H9 (cell line): ENCODE measurements at regions not wholly inside any gene's neighbourhood (a gene's known extent, or its start where the extent isn't known, plus 50 kb on each side); places are given as distances from the start of the nearest gene placed in this dataset.

Experiments
- DNase-seq: peaks from one replicate; pipeline ENCODE4 v3.0.0-alpha.2; 2017
- H2AFZ ChIP-seq: one replicate; pipeline ENCODE4 v1.6.1; 2013; ENCODE audit warnings: mild to moderate bottlenecking, low read length, control low read depth, moderate library complexity
- H2AK5ac ChIP-seq: 2 replicates; pipeline ENCODE4 v1.6.1; 2013; ENCODE audit warnings: low read length, control low read depth, mixed read lengths; ENCODE audit not compliant: insufficient read length
- H2BK120ac ChIP-seq: one replicate; pipeline ENCODE4 v1.6.1; 2013; ENCODE audit warnings: low read depth, mild to moderate bottlenecking, low read length, control low read depth, inconsistent platforms; ENCODE audit not compliant: poor library complexity, severe bottlenecking
- H2BK12ac ChIP-seq: 2 replicates; pipeline ENCODE4 v1.6.1; 2013; ENCODE audit warnings: low read length, control low read depth, mixed read lengths, low read depth; ENCODE audit not compliant: insufficient read length
- H2BK15ac ChIP-seq: 2 replicates; pipeline ENCODE4 v1.6.1; 2013; ENCODE audit warnings: low read depth, low read length, control low read depth
- H2BK20ac ChIP-seq: one replicate; pipeline ENCODE4 v1.6.1; 2013; ENCODE audit warnings: low read depth, mild to moderate bottlenecking, low read length, control low read depth, inconsistent platforms; ENCODE audit not compliant: poor library complexity, severe bottlenecking
- H2BK5ac ChIP-seq: 2 replicates; pipeline ENCODE4 v1.6.1; 2013; ENCODE audit warnings: low read length, control low read depth, mixed read lengths; ENCODE audit not compliant: insufficient read length
- H3K14ac ChIP-seq: 2 replicates; pipeline ENCODE4 v1.6.1; 2013; ENCODE audit warnings: low read length, control low read depth; ENCODE audit not compliant: insufficient read depth
- H3K18ac ChIP-seq: 2 replicates; pipeline ENCODE4 v1.6.1; 2013; ENCODE audit warnings: low read depth, mild to moderate bottlenecking, mixed read lengths, low read length, control low read depth; ENCODE audit not compliant: insufficient read length
- H3K23ac ChIP-seq: 2 replicates; pipeline ENCODE4 v1.6.1; 2013; ENCODE audit warnings: low read length, control low read depth, mixed read lengths, low read depth; ENCODE audit not compliant: insufficient read length
- H3K23me2 ChIP-seq: 2 replicates; pipeline ENCODE4 v1.6.1; 2013; ENCODE audit warnings: low read depth, mild to moderate bottlenecking, mixed read lengths, low read length, control low read depth; ENCODE audit not compliant: insufficient read length, poor library complexity, severe bottlenecking
- H3K27ac ChIP-seq: 2 replicates; pipeline ENCODE4 v1.5.1; 2013; ENCODE audit warnings: low read length, control low read depth, mixed read lengths, low read depth; ENCODE audit not compliant: insufficient read length
- H3K27me3 ChIP-seq: 2 replicates; pipeline ENCODE4 v1.6.1; 2013; ENCODE audit warnings: low read length, control low read depth, inconsistent platforms; ENCODE audit not compliant: insufficient read depth
- H3K4ac ChIP-seq: 2 replicates; pipeline ENCODE4 v1.6.1; 2013; ENCODE audit warnings: low read depth, mild to moderate bottlenecking, control low read depth, inconsistent platforms, low read length, moderate library complexity
- H3K4me1 ChIP-seq: 2 replicates; pipeline ENCODE4 v1.6.1; 2013; ENCODE audit warnings: low read length, control low read depth, inconsistent platforms; ENCODE audit not compliant: insufficient read depth
- H3K4me2 ChIP-seq: 2 replicates; pipeline ENCODE4 v1.6.1; 2013; ENCODE audit warnings: low read length, control low read depth, mixed read lengths; ENCODE audit not compliant: insufficient read length, insufficient read depth
- H3K56ac ChIP-seq: 2 replicates; pipeline ENCODE4 v1.6.1; 2013; ENCODE audit warnings: low read depth, mild to moderate bottlenecking, mixed read lengths, low read length, control low read depth; ENCODE audit not compliant: insufficient read length
- H3K79me1 ChIP-seq: 2 replicates; pipeline ENCODE4 v1.6.1; 2013; ENCODE audit warnings: low read depth, mild to moderate bottlenecking, moderate library complexity, low read length, control low read depth, inconsistent platforms; ENCODE audit not compliant: insufficient read depth, poor library complexity, severe bottlenecking
- H3K79me2 ChIP-seq: 2 replicates; pipeline ENCODE4 v1.6.1; 2013; ENCODE audit warnings: low read length, control low read depth, inconsistent platforms; ENCODE audit not compliant: insufficient read depth
- H3K9ac ChIP-seq: 2 replicates; pipeline ENCODE4 v1.6.1; 2013; ENCODE audit warnings: low read length, control low read depth, mixed read lengths; ENCODE audit not compliant: insufficient read length; ENCODE audit errors: extremely low read depth
- H3K9me3 ChIP-seq: one replicate; pipeline ENCODE4 v1.6.1; 2013; ENCODE audit warnings: low read depth, low read length, inconsistent platforms; ENCODE audit not compliant: control insufficient read depth
- H3T11ph ChIP-seq: one replicate; pipeline ENCODE4 v1.6.1; 2013; ENCODE audit warnings: mild to moderate bottlenecking, low read length, control low read depth, inconsistent platforms
- H4K20me1 ChIP-seq: one replicate; pipeline ENCODE4 v1.6.1; 2013; ENCODE audit not compliant: control insufficient read depth, insufficient read length, insufficient read depth
- H4K5ac ChIP-seq: 2 replicates; pipeline ENCODE4 v1.6.1; 2013; ENCODE audit warnings: low read depth, mild to moderate bottlenecking, mixed read lengths, low read length, control low read depth; ENCODE audit not compliant: insufficient read length
- H4K8ac ChIP-seq: replicated peaks from 2 replicates; pipeline ENCODE4 v1.6.1; 2013; ENCODE audit warnings: low read length, control low read depth, mixed read lengths, low read depth; ENCODE audit not compliant: insufficient read length
- H4K91ac ChIP-seq: 2 replicates; pipeline ENCODE4 v1.6.1; 2013; ENCODE audit warnings: low read depth, mild to moderate bottlenecking, moderate library complexity, mixed read lengths, low read length, control low read depth; ENCODE audit not compliant: insufficient read length
- H3K27ac Mint-ChIP-seq, 3 experiments: 2 replicates in 2 of 3; 3 replicates in 1 of 3; pipeline ENCODE4 v1.8.0; 2020 to 2021; ENCODE audit warnings: mixed read lengths in 3 of 3, mild to moderate bottlenecking in 1 of 3, moderate library complexity in 1 of 3
- H3K27me3 Mint-ChIP-seq: 2 replicates; pipeline ENCODE4 v1.8.0; 2021; ENCODE audit warnings: low read depth, mild to moderate bottlenecking, moderate library complexity, mixed read lengths
- H3K36me3 Mint-ChIP-seq, 3 experiments: 2 replicates in 2 of 3; 3 replicates in 1 of 3; pipeline ENCODE4 v1.8.0; 2020 to 2021; ENCODE audit warnings: low read depth in 3 of 3, mixed read lengths in 3 of 3; ENCODE audit not compliant: insufficient read depth in 1 of 3
- H3K4me1 Mint-ChIP-seq, 2 experiments: 2 replicates each; pipeline ENCODE4 v1.8.0; 2020; ENCODE audit warnings: mixed read lengths in 2 of 2
- H3K4me3 Mint-ChIP-seq, 2 experiments: 2 replicates in 1 of 2; 3 replicates in 1 of 2; pipeline ENCODE4 v1.8.0; 2020 to 2021; ENCODE audit warnings: mild to moderate bottlenecking in 2 of 2, mixed read lengths in 2 of 2, moderate library complexity in 1 of 2
- H3K9me3 Mint-ChIP-seq, 2 experiments: 2 replicates in 1 of 2; 3 replicates in 1 of 2; pipeline ENCODE4 v1.8.0; 2020; ENCODE audit warnings: mild to moderate bottlenecking in 2 of 2, mixed read lengths in 2 of 2, moderate library complexity in 1 of 2
- TF ChIP-seq, protein P1 (sequence below): fragments of 200-600 bp; sonication (generic); conservative IDR thresholded peaks from 3 replicates; pipeline ENCODE4 v1.8.0; 2021; ENCODE audit warnings: antibody characterized with exemption, mild to moderate bottlenecking

DNA sequence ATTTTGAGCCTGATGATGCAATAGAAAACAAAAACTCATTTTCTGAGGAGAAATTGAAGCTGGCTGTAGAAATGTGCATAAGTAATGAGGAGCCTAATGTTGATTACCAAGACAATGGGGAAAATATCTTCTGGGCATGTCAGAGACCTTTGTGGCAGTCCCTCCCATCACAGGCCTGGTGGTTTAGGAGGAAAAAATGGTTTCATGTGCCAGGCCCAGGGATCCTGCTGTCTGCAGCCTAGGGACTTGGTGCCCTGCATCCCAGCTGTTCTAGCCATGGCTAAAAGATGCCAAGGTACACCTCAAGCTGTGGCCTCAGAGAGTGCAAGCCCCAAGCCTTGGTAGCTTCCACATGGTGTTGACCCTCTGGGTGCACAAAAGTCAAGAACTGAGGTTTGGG is 128.7 kb upstream of the ARHGEF9 start:
- H3K27me3 ChIP-seq, result no peaks in the 10 kb centered on the region
- no peak overlapping the region for H2AFZ ChIP-seq
- no peak overlapping the region for H3K27ac ChIP-seq
- no peak overlapping the region for H3K18ac ChIP-seq
- no peak overlapping the region for H2BK20ac ChIP-seq
- DNase-seq, result no peak
- no peak overlapping the region for H2BK120ac ChIP-seq
- no peak overlapping the region for H3K14ac ChIP-seq
- H3K36me3 Mint-ChIP-seq, result peaks cover 24 to 31% (median 30%) of the 10 kb centered on the region in 3 experiments
- no peaks in the 10 kb centered on the region for H3K79me1 ChIP-seq
- H3K56ac ChIP-seq, result no peak overlapping the region
- peaks cover 82 to 83% of the 10 kb centered on the region in 2 experiments for H3K9me3 Mint-ChIP-seq
- no peaks in the 10 kb centered on the region for H3K79me2 ChIP-seq
- H3K4me3 Mint-ChIP-seq, result no peak overlapping the region
- TF ChIP-seq, protein P1, sequence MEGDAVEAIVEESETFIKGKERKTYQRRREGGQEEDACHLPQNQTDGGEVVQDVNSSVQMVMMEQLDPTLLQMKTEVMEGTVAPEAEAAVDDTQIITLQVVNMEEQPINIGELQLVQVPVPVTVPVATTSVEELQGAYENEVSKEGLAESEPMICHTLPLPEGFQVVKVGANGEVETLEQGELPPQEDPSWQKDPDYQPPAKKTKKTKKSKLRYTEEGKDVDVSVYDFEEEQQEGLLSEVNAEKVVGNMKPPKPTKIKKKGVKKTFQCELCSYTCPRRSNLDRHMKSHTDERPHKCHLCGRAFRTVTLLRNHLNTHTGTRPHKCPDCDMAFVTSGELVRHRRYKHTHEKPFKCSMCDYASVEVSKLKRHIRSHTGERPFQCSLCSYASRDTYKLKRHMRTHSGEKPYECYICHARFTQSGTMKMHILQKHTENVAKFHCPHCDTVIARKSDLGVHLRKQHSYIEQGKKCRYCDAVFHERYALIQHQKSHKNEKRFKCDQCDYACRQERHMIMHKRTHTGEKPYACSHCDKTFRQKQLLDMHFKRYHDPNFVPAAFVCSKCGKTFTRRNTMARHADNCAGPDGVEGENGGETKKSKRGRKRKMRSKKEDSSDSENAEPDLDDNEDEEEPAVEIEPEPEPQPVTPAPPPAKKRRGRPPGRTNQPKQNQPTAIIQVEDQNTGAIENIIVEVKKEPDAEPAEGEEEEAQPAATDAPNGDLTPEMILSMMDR, result no peak
- H2BK15ac ChIP-seq, result no peak overlapping the region
- H2AK5ac ChIP-seq, result no peak overlapping the region
- no peak overlapping the region for H3K23ac ChIP-seq
- H3K9ac ChIP-seq, result no peak overlapping the region
- no peak overlapping the region for H2BK12ac ChIP-seq
- no peak overlapping the region for H4K8ac ChIP-seq
- no peaks in the 10 kb centered on the region for H3K4me1 Mint-ChIP-seq
- H3K23me2 ChIP-seq, result no peaks in the 10 kb centered on the region
- no peak overlapping the region for H4K5ac ChIP-seq
- no peak overlapping the region for H3K4me2 ChIP-seq
- no peaks in the 10 kb centered on the region; the same call in none of the 2 replicates for H3K27me3 Mint-ChIP-seq
- H2BK5ac ChIP-seq, result no peak overlapping the region
- H3K27ac Mint-ChIP-seq, result no peak overlapping the region
- peaks cover 63% of the 10 kb centered on the region for H3K9me3 ChIP-seq
- H3K4ac ChIP-seq, result no peak overlapping the region
- H4K91ac ChIP-seq, result no peak overlapping the region
- no peaks in the 10 kb centered on the region for H4K20me1 ChIP-seq
- H3K4me1 ChIP-seq, result no peaks in the 10 kb centered on the region
- H3T11ph ChIP-seq, result no peak overlapping the region
